ENCODE measurements at regions not wholly inside any gene's neighbourhood (a gene's known extent, or its start where the extent isn't known, plus 50 kb on each side); places are given as distances from the start of the nearest gene placed in this dataset.
"Not testable (repeated sequence)": the region's sequence is repeated elsewhere in the genome, so short reads cannot be mapped to it uniquely, and the experiment has no call there.

DNA sequence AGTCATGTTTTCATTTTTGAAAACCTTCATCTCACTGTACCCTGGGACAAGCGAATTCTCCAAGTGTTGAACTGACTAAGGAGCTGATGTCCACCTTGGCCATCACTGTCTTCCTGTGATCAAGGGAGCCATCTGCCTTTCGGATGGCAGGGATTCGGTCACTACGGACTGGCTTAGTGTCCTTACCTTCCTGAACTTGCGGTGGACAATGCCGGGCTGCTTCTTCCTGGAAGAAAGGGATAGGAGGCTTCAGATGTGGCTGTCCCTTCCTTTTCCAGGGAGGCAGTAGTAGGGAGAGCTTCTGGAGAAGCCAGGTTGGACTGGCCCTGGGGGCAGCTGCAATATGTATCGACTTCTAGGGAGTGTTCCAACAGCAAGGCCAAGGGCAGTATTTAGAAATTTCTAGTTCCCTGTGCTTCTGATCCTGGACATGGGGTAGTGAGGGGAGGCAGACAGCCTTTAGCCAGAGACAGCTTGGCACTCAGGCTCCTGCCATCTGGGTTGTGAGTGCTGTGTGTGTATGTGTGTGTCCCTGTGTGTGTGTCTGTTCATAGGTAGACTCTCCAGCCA lies 114.6 kb downstream of the IER5 start:
- no peak for DNase-seq (ENCODE audit: low spot score)

DNA sequence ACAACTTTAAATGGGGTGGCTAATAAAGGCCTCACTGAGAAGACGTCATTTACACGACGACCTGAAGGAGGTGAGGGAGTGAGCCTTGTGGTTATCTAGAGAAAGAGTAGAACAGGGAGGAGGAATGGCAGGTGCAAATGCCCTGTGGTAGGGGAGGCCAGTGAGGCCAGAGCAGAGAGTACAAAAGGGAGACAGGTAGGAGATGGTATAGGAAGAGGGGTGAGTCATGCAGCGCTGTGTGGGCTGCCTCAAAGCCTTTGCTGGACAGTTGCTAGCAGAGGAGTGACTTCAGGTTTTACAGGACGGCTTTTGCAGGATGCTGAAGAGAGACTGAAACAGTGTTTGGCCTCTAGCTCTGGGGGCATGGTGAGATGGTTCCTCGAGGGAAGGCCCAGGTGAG lies 116.0 kb downstream of the IER5 start:
- no peak for DNase-seq (ENCODE audit: low spot score)

DNA sequence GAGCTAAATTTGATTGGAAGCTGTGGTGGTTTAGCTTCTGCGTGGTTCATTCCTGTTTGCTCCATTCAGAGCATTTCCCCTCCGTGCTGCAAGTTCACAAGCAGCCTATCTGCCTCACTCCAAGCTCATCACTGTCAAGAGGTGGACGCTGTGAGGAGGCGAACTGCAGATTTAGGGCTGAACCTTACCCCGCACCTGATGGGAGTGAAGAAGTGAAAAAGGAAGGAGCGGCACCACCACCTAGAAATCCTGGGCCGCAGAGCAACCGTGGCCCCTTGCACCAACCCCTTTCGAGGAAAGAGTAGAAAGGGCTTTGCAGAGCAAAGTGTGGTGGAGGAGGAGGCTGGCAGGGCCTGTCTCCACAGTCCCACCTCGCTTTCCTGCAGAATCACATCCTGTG lies 117.4 kb downstream of the IER5 start:
- no peak for DNase-seq (ENCODE audit: low spot score)

DNA sequence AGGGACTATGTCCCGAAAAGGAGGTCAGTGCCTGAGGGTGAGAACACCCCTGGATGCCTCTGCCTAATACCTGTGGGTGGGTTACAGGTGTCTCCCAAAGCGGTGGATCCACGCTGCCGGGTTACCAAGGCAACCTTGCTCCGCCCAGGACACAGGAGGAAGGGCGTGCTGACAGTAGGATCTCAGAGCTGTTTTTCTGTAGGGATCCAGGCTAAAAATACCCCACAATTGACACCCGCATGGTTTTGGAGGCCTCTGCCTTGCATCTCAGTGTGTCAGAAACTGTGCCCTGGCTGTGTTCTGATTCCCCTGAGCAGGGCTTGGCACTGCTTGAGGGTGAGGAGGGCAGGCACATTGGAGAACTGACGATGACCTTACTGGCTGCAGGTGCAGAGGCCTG lies 118.0 kb downstream of the IER5 start:
- DNase-seq (ENCODE audit: low spot score), result no peak

DNA sequence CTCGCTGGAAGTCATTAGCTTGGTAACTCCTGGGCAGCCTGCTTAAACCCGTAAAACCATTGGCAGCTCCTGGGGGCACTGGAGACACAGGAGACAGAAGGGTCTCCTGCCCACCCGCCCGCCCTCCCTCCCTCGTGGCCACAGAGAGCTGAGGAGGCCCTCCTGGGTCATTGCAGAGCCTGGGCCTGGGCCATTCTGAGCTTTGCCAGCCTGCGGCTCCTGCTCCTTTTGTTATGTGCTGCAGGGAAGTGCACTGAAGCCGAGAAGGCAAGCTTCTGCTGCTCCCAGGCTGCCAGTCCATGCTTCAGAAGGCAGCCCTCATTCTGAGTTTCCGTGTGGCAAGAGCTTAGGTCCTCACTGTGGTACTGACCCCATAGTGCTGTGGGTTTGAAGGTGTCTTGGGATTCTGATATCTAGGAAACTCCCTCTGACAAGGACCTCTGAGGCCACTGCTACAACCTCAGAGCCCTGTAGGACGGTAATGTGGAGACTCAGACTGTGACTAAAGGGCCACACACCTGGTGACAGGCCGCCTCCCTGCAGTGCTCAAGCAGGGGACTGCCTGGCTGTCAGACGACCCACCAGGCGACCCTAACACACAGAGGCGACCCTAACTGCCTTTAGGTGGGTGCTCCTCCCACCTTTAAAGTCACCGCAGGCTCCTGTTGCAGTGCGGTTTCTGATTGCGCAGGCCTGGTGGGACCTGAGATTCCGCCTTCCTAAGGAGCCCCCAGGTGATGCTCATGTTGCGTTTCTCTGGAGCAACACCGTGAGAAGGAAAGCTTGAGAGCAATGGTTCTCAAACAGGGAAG lies 118.7 kb downstream of the IER5 start:
- DNase-seq (ENCODE audit: low spot score), result no peak

DNA sequence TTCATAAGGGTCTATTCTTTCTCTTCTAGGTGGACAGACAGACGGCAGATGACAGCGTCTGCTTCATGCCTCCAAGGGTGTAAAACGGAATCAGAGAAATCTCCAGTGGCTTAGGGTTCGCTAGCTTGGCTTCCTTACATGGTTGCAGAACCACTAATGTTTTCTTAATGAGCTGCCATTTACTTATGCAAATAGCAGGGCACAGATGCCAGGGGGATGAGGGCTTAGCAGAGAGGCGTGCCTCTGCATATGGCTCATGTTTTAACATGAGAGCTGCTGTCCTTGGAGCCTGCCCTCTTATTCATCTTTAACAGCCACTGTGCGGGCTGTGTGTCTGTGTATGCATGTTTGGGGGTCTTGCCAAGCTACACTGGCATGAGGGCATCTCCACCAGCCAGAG lies 119.6 kb downstream of the IER5 start:
- no peak for DNase-seq (ENCODE audit: low spot score)

DNA sequence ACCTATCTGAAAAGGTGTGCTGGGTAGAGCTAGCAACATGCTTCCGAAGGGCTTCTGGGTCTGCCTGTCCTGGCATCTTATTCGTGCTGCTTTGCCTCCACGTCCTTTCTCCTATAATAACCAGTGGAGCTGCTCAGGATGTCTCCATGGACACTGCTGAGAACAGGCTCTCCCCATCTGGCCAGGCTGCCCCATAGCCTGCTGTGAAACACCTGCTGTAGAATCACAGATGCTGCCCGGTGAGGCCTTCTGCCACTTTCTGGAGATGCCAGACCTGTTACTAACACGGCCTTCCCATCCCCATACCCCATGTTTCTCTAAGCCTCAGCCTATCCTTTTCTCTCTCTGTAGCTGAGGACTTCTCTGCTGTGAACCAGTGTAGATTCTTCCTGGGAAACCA lies 120.5 kb downstream of the IER5 start:
- DNase-seq (ENCODE audit: low spot score), result no peak

DNA sequence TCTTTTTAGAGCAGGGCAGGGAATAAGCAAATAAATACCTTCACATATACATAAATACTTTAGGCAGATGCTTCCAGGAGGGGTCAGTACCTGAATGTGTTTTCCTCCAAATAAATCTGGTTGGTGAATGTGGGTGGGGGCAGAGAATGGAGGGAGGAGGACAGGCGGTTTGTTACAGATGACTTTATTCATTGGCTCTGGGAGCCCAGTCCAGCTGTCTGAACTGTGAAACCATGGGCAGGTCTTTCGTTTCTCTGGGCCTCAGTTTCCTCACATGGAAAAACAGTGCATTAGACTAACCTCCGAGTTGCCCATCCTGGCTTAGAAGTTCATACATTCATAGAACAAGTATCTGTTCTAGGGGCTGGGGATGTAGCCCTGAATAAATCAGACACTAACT lies 124.6 kb downstream of the IER5 start:
- no peak for DNase-seq (ENCODE audit: low spot score)

DNA sequence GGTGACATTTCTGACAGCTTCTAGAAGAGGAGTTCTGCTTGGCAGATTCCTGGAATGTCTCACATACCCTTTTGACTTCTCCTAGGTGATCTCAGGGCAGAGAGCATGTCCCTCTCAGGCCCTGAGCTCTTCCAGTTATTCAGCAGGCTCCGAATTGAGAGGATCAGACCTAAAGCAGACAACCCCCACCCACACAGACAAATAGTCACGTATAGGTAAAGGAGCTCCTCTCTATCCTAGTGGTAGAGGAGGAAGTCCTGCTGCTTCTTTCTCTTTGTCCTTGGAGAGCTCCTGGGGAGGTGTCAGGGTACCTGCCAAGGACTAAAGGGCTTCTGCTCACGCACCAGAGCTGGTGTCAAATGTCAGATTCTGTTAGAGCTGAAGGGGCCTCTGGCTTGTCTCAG lies 128.1 kb downstream of the IER5 start:
- no peak for DNase-seq (ENCODE audit: low spot score)

DNA sequence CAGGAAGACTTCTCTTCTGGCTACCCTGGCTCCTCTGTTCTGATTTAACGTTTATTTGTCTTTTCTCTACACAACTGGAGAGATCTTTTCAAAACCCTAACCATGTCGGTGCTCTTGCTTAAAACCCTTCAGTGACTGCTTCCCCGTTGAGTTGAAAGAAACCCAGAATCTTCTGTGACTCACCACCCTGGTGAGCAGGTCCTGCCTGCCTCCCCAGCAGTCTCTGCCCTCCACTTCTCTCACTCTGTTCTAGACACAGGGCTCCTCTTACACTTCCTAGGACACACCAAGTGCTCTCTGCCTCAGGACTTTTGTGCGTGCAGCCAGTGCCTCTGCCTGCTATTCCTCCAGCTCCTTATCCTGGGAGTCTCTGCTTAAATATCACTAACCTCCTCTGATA lies 131.4 kb downstream of the IER5 start:
- no peak for DNase-seq (ENCODE audit: low spot score)

DNA sequence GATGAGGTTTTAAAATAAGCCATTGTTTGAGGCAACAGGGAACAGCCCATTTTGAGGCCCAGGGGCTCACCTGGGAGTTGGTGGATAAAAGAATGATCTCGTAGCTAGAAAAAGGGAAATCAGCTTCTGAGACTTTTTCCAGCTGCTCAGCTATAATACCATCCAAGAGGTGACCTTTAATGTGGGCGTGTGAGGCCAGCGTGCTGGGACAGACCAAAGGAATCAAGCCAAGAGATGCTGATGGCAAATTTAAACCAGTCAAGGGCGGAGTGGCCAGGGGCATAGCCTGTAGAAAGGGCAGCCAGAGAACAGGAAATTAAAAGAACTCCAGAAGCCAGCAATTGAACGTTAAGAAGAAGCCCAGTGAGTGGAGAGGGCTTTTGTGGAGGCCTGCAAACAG lies 132.6 kb downstream of the IER5 start:
- no peak for DNase-seq (ENCODE audit: low spot score)

DNA sequence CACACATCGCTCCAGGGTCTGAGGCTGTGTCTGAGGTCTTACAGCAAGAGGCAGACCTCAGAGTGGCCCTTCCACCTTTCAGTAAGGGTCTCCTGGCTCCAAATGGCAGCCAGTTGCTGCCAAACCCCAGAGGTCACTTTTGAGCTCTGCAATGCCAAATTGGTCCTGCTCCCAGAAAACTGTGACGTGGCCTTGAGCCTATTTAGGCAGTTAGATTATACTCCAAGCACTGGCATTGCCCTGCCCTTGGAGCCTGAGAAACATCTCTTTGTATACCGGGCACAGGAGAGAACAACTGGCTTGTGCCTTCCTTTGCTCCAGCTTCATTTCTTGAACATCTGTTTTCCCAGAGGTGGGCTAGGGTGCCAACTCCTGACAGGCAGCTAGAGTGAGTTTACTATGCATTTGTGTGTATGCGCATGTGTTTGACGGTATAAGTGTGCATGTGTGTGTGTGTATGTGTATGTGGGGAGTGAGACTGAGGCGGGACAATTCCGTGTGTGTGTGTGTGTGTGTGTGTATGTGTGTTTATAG lies 134.5 kb downstream of the IER5 start:
- no peak for DNase-seq (ENCODE audit: low spot score)

DNA sequence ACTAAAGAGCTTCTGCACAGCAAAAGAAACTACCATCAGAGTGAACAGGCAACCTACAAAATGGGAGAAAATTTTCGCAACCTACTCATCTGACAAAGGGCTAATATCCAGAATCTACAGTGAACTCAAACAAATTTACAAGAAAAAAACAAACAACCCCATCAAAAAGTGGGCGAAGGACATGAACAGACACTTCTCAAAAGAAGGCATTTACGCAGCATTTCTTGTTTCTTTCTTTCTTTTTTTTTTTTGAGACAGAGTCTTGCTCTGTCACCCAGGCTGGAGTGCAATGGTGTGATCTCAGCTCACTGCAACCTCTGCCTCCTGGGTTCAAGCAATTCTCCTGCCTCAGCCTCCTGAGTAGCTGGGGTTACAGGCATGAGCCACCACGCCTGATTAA lies 138.2 kb downstream of the IER5 start:
- not testable (repeated sequence) for DNase-seq (ENCODE audit: low spot score)

DNA sequence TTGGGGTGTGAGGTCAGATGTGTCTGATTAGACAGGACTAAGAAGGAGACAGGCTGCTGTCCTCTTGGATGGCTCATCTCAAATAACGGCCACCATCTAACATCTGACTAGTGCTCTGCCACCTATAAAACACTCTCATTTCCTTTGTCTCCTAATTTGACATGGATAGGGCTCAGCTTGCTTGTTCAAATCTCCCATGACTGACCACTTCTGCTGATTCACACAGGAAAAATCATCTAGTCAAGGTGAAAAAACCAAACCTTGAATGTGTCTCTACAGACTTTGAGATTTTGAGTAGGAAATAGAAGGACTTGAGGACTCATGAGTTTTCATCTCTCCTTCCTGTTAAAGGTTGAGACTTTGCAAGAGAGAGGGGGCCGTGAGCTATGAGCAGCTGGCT lies 150.6 kb downstream of the IER5 start:
- no peak for DNase-seq (ENCODE audit: low spot score)

DNA sequence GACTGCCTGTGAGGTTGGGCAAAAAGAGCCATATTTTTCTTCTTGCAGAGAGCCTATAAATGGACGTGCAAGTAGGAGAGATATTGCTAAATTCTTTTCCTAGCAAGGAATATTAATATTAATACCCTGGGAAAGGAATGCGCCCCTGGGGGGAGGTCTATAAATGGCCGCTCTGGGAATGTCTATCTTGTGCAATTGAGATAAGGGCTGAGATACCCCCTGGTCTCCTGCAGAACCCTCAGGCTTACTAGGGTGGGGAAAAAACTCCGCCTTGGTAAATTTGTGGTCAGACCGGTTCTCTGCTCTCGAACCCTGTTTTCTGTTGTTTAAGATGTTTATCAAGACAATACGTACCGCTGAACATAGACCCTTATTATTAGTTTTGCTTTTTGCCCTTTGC lies 157.8 kb downstream of the IER5 start:
- not testable (repeated sequence) for DNase-seq (ENCODE audit: low spot score)

DNA sequence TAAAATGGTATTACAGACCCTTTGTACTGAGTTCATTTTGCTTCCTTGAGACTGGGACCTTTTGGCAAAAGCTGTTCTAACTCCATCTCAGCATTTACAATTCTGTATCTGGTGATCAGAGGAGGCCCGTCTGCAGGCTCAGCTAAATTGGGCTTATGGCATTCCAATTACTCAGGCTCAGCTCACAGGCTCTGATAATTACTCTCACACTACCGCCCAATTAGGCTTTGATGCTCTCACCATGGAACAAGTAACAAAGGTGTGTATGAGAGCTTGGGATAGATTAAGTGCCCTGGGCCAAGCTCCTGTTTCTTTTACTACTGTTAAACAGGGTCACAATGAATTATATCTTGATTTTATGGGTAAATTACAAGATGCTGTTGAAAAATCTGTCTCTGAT lies 159.9 kb downstream of the IER5 start:
- not testable (repeated sequence) for DNase-seq (ENCODE audit: low spot score)

DNA sequence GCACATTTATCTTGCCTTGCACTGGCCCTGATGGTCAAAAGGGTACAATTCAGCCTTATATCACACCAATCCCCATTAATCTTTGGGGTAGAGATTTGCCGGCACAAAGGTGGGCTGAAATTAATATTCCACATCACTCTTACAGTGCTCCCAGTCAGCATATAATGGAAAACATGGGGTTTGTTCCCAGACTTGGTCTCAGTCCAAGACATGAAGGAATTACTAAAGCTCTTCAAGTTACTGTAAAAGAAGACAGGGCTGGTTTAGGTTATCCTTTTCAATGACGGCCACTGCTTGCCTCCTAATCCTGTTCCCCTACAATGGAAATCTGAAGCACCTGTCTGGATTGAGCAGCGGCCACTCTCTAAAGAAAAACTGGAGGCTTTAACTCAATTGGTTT lies 160.7 kb downstream of the IER5 start:
- no peak for DNase-seq (ENCODE audit: low spot score)

DNA sequence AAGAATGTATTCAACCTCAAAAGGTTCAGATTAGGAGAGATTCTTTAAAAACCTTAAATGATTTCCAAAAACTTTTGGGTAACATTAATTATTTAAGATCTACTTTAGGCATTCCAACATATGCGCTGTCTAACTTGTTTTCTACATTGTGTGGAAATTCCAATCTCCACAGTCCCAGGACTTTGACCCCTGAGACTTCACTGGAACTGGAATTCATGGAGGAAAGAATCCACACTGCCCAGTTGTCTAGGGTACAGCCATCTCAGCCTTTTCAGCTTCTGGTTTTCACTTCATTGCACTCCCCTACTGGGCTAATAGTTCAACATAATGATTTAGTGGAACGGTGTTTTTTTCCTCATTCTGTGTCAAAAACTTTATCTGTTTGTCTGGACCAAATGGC lies 161.5 kb downstream of the IER5 start:
- DNase-seq (ENCODE audit: low spot score), result no peak

DNA sequence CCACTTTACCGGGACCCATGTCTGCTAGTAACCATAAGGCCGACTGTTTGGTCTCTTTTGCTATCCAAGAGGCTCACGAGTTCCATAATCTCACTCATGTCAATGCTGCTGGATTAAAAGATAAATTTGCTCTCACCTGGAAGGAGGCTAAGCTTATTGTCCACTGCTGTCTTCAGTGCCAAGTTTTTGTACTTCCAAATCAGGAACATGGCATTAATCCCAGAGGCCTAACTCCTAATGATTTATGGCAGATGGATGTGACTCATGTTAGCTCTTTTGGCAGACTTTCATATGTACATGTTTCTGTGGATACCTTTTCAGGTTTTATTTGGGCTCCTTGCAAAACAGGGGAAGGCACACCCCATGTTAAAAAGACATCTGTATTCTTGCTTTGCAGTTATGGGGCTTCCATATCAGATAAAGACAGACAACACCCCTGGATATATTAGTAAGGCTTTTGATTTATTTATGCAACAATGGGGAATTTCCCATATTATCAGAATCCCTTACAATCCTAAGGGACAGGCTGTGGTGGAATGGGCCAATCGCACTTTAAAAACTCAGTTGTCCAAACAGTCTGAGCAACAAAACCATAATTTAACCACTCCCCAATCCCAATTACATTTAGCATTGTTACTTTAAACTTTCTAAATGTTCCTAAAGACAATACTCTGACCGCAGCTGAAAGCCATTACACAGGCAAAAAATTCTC lies 162.7 kb downstream of the IER5 start:
- DNase-seq (ENCODE audit: low spot score), result no peak

DNA sequence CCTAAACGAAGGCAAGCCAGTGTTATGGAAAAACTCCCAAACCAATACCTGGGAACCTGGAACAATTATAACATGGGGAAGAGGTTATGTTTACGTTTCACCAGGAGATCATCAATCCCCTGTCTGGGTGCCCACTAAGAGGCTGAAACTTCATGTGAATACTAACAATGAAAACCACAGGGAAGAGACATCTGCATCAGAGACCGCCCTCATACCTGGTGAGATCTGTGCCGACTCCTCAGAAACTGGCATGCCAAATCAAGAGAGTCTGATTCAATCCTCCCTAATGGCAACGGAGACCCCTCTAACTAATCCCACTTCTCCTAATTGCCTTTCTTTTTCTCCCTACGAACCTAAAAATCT lies 163.2 kb downstream of the IER5 start:
- no peak for DNase-seq (ENCODE audit: low spot score)

DNA sequence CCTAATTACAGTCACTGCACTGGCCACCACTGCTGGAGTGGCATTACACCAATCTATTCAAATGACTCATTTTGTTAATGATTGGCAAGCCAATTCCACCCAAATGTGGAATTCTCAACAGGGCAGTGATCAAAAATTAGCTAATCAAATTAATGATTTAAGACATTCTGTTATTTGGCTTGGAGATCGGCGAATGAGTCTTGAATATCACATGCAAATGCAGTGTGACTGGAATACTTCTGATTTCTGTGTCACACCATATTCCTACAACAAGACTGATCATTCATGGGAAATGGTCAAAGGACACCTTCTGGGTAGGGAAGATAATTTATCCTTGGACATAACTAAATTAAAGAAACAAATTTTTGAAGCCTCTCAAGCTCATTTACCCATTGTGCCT lies 165.1 kb downstream of the IER5 start:
- DNase-seq (ENCODE audit: low spot score), result not testable (repeated sequence)

DNA sequence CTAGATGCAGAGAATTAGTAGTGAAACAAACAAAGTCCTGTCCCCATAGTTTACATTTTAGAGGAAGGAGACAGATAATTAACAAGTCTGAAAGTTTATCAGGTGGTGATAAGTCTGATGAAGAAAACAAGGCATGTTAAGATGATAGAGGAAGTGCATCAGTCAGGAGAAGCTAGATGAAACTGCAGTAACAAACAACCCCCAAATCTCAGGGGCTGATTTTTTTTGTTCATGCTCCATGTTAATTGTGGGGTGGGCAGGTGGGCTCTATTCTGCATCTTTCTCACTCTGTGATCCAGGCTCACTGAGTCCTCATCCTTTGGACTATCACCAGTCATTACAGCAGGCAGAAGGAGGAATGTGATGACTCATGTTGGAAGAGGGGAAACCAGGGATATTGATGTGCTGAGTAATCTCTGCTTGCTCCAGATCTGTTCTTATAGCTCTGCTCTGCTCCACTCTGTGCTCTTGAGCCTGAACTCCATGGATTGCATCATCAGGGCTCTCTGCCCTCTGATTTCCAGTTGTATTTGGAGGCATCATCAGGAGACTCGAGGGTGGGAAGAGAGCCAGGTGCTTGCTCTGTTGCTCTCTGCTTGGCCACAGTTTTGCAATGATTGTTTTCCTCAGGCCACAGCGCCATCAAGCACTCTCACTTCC lies 166.9 kb downstream of the IER5 start:
- DNase-seq (ENCODE audit: low spot score), result peak; percentile 31

DNA sequence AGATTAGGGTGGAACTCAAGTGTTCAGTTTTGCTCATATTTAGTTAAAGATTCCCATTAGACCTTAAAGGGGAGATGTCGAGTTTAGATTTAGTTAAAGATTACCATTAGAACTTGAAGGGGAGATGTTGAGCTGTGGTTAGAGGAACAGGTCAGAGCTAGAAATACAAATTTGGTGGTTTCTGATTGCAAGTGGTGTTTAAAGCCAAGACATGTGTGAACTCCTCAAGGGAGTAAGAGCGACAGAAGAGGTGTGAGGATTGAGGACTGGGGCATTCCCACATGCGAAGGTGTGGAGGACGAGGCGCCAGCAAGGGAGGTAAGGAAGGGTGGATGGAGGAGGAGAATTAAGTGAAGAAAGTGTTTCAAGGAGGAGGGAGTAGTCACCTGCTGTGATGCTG lies 168.6 kb downstream of the IER5 start:
- DNase-seq (ENCODE audit: low spot score), result no peak
